ENCODE measurements at regions not wholly inside any gene's neighbourhood (a gene's known extent, or its start where the extent isn't known, plus 50 kb on each side); places are given as distances from the start of the nearest gene placed in this dataset.

- in situ Hi-C loops (cut with MboI) = no loop called here
- intact Hi-C loops (cut with micrococcal nuclease) = loop anchor here (10.0 kb wide), 1 partner anchor 371 kb away; the partner anchor contains the start of gene ID2
- Histone ChIP-seq H3K27ac (ENCODE audit: extremely low read depth, low read depth, low read length) (no peak overlapping the region), H3K9me1 (ENCODE audit: control insufficient read depth, insufficient read depth, low read length) (no peaks in the 10 kb centered on the region), H3K9me3 (replicated peaks; ENCODE audit: control insufficient read depth, insufficient read depth, low read depth, low read length) (no peaks in the 10 kb centered on the region), H3K36me3 (ENCODE audit: control insufficient read depth, insufficient read depth, low read length) (no peaks in the 10 kb centered on the region), H4K20me1 (replicated peaks; ENCODE audit: control insufficient read depth, insufficient read depth, low read length) (peaks cover 3% of the 10 kb centered on the region; the same call in 1 of the 2 replicates), H3K4me1 (replicated peaks in 1 of 2; ENCODE audit: control insufficient read depth in 2 of 2, insufficient read depth in 2 of 2, low read length in 2 of 2) (peaks cover 17 to 37% of the 10 kb centered on the region in 2 experiments), H3K9ac (ENCODE audit: insufficient read depth in 1 of 2, low read depth in 2 of 2, low read length in 2 of 2) (no peak overlapping the region), H3K4me3 (no peak overlapping the region), H3K79me2 (ENCODE audit: control insufficient read depth, insufficient read depth, low read length) (no peaks in the 10 kb centered on the region), H2AFZ (ENCODE audit: low read depth, low read length) (no peak overlapping the region), H3K27me3 (ENCODE audit: control insufficient read depth in 2 of 2, insufficient read depth in 2 of 2, low read length in 2 of 2) (peaks cover 0 to 21% of the 10 kb centered on the region in 2 experiments; a peak in 3 of 5 replicates), H3K4me2 (ENCODE audit: insufficient read depth, low read length) (peak overlapping the region; percentile 4; the same call in 1 of the 2 replicates)
- ChIA-PET POLR2A (interaction anchor here (1.2 kb wide), 1 partner anchor 8 kb away, joined by 3 read pairs; no protein-coding TSS in a partner anchor), CTCF (ENCODE audit: low intra/inter-chr PET ratio) (no interaction called here)
- DNase-seq (ENCODE audit: extremely low read depth in 1 of 4, low spot score in 3 of 4) = peak in 2 of 4 experiments; percentile 12 to 29
- ATAC-seq = no peak
- no TSS peak for BruUV-seq (replicated peaks)
- WGBS (ENCODE audit: insufficient coverage, low coverage, missing lambda C conversion rate) = 24% methylated on average over 3 of the region's 3 CpGs
- FAIRE-seq = no peak
- TF ChIP-seq MED1 (CRISPR knock-in tag; IDR thresholded peaks at IDR 0.05; ENCODE audit: borderline replicate concordance) (no peak), VEZF1 (CRISPR knock-in tag; IDR thresholded peaks at IDR 0.05) (peak; percentile 49; the same call in 1 of the 2 replicates), ESRRA (IDR thresholded peaks at IDR 0.05; ENCODE audit: borderline replicate concordance, low read depth) (peak; percentile 57), CREM (IDR thresholded peaks at IDR 0.05; ENCODE audit: low read depth) (peak; percentile 29; the same call in 1 of the 2 replicates), MNT (conservative IDR thresholded peaks at IDR 0.05) (no peak), THRAP3 (IDR thresholded peaks at IDR 0.05; ENCODE audit: borderline replicate concordance) (no peak), CTBP1 (IDR thresholded peaks at IDR 0.05; ENCODE audit: borderline replicate concordance) (peak; percentile 27; the same call in 1 of the 2 replicates), CHD7 (IDR thresholded peaks at IDR 0.05; ENCODE audit: low read depth, low read length) (no peak)
These were observed 367.8 kb upstream of the ID2 start for GRCh38 chr2:8314063-8314462.

All from K562 (cell line).